NB4 (cell line): ENCODE measurements at regions not wholly inside any gene's neighbourhood (a gene's known extent, or its start where the extent isn't known, plus 50 kb on each side); places are given as distances from the start of the nearest gene placed in this dataset.
"Not testable (repeated sequence)": the region's sequence is repeated elsewhere in the genome, so short reads cannot be mapped to it uniquely, and the experiment has no call there.

ENCODE experiments used
- DNase-seq: peaks from one replicate; pipeline ENCODE4 v3.0.0; 2010; ENCODE audit warnings: low read depth
- H3K4me3 ChIP-seq: one replicate; pipeline ENCODE4 v1.5.1; 2011; ENCODE audit warnings: mild to moderate bottlenecking, low read depth, low read length, moderate library complexity
- CTCF ChIP-seq: IDR thresholded peaks from one replicate; pipeline ENCODE4 v1.5.1; 2012; ENCODE audit warnings: low read depth, low read length
- MAX ChIP-seq: IDR thresholded peaks from 2 replicates; pipeline ENCODE4 v1.6.1; 2011; ENCODE audit warnings: low read depth, low read length
- MYC ChIP-seq: IDR thresholded peaks from 2 replicates; pipeline ENCODE4 v1.6.1; 2011; ENCODE audit warnings: low read depth, low read length
- POLR2A ChIP-seq: IDR thresholded peaks from 2 replicates; pipeline ENCODE4 v1.6.1; 2011; ENCODE audit warnings: mild to moderate bottlenecking; ENCODE audit not compliant: insufficient read length; ENCODE audit errors: extremely low read depth

- TF ChIP-seq POLR2A (no peak), CTCF (peak; percentile 23)
- H3K4me3 ChIP-seq: no peak overlapping the region
- DNase-seq: peak; percentile 3
These were observed 198.3 kb downstream of the HTR1B start for GRCh38 chr6:77264970-77265369.

- DNase-seq: no peak
- no peak overlapping the region for H3K4me3 ChIP-seq
- no peak for TF ChIP-seq CTCF
These were observed 200.3 kb downstream of the HTR1B start for GRCh38 chr6:77263003-77263402.

DNA sequence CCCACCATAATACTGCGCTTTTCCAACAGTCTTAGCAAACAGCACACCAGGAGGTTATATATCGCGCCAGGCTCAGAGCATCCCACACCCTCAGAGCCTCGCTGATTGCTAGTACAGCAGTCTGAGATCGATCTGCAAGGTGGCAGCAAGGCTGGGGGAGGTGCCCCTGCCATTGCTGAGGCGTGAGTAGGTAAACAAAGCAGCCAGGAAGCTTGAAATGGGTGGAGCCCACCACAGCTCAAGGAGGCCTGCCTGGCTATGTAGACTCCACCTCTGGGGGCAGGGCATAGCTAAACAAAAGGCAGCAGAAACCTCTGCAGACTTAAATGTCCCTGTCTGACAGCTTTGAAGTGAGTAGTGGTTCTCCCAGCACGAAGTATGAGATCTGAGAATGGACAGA is 211.5 kb downstream of the HTR1B start:
- DNase-seq, H3K4me3 ChIP-seq: not testable (repeated sequence)

DNA sequence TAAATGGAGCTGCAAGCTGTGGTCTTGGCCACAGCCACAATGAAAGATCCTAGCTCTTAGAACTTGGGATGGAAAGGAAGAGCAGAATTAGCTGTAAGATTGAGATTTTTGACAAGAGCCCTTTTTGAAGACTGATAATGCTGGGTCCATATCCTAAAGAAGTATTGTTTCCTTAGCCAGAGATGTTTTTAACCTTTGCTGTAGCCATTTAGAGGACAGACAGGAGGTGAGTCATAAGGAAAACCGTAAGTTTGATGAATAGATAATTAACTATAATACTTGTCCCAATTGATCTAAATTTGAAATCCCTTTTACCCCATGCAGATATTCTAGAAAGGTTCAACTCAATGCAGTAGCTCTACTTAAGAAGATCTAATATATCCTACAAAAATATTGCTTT is 213.7 kb downstream of the HTR1B start:
- TF ChIP-seq MAX (no peak), CTCF (no peak), MYC (no peak), POLR2A (no peak)
- H3K4me3 ChIP-seq: no peak overlapping the region
- DNase-seq: no peak

GRCh38 chr6:77245026-77245425 is 218.3 kb downstream of the HTR1B start:
- no peak overlapping the region for H3K4me3 ChIP-seq
- TF ChIP-seq MYC: no peak
- TF ChIP-seq POLR2A: no peak
- no peak for TF ChIP-seq MAX
- TF ChIP-seq CTCF: no peak
- no peak for DNase-seq

DNA sequence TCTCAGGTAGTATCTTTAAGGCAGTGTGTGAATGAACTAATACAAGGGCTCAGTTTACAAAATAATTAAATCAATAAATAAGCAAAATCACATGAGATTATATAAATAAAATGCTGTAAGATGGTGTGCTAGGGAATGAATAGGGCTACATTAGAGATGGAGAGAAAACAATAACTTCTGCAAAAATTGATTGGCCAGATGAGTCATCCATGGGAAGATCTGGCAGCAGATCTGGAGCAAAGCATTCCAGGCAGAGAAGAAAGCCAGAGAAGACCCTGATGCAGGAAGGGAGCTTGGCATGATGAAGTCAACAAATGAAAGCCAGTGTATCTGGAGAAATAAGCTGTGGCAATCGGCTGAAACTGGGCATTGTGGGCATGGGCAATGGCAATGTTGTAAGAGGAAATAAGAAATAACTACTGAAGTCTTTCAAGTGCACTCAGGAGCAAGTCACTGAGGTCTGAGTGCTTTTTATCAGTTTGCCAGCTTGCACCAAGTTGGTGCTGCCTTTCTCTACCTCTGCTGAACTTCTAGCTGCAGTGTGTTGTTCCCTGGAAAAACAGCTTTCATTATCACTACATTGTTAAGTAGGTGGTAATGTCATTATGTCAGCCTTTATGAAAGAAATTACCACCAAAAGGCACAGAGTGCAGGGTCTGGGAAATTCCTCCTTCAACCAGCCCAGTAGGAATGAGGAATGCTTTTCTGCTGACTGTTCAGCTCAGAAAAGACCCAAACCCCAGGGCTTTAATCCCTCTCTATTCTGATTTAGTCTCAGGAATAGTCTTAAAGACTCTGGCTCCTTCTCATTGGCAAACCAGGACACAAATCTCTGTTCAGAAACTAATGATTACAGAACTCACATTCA is 231.6 kb downstream of the HTR1B start:
- DNase-seq: no peak
- H3K4me3 ChIP-seq: no peak overlapping the region
- no peak for TF ChIP-seq POLR2A
- no peak for TF ChIP-seq MYC
- no peak for TF ChIP-seq CTCF
- no peak for TF ChIP-seq MAX
